Ishikawa (cell line): ENCODE measurements at regions not wholly inside any gene's neighbourhood (a gene's known extent, or its start where the extent isn't known, plus 50 kb on each side); places are given as distances from the start of the nearest gene placed in this dataset.

Source experiments
- CEBPB ChIP-seq: IDR thresholded peaks from 2 replicates; pipeline ENCODE4 v1.6.1; 2012
- CREB1 ChIP-seq: IDR thresholded peaks from 2 replicates; pipeline ENCODE4 v1.6.1; 2012; ENCODE audit warnings: low read depth
- EGR1 ChIP-seq: IDR thresholded peaks from 2 replicates; pipeline ENCODE4 v1.6.1; 2012
- EP300 ChIP-seq: IDR thresholded peaks from 2 replicates; pipeline ENCODE4 v1.6.1; 2012; ENCODE audit warnings: borderline replicate concordance
- FOXM1 ChIP-seq: IDR thresholded peaks from 2 replicates; pipeline ENCODE4 v1.6.1; 2012; ENCODE audit warnings: low read depth, borderline replicate concordance
- MAX ChIP-seq: IDR thresholded peaks from 2 replicates; pipeline ENCODE4 v1.6.1; 2012
- REST ChIP-seq: IDR thresholded peaks from 2 replicates; pipeline ENCODE4 v1.6.1; 2012; ENCODE audit warnings: low read depth, mild to moderate bottlenecking
- TAF1 ChIP-seq: IDR thresholded peaks from 2 replicates; pipeline ENCODE4 v1.6.1; 2012; ENCODE audit warnings: low read depth, mild to moderate bottlenecking
- TEAD4 ChIP-seq: IDR thresholded peaks from 2 replicates; pipeline ENCODE4 v1.6.1; 2012
- YY1 ChIP-seq: IDR thresholded peaks from 2 replicates; pipeline ENCODE4 v1.6.1; 2012; ENCODE audit warnings: low read depth

GRCh38 chr4:155012469-155012868 lies 196.0 kb upstream of the NPY2R start:
- TF ChIP-seq CEBPB = no peak
- no peak for TF ChIP-seq CREB1
- no peak for TF ChIP-seq TAF1
- no peak for TF ChIP-seq MAX
- TF ChIP-seq FOXM1 = no peak
- TF ChIP-seq REST = no peak
- TF ChIP-seq TEAD4 = no peak
- no peak for TF ChIP-seq EP300
- no peak for TF ChIP-seq YY1
- TF ChIP-seq EGR1 = no peak
